ENCODE measurements at regions not wholly inside any gene's neighbourhood (a gene's known extent, or its start where the extent isn't known, plus 50 kb on each side); places are given as distances from the start of the nearest gene placed in this dataset.

DNA sequence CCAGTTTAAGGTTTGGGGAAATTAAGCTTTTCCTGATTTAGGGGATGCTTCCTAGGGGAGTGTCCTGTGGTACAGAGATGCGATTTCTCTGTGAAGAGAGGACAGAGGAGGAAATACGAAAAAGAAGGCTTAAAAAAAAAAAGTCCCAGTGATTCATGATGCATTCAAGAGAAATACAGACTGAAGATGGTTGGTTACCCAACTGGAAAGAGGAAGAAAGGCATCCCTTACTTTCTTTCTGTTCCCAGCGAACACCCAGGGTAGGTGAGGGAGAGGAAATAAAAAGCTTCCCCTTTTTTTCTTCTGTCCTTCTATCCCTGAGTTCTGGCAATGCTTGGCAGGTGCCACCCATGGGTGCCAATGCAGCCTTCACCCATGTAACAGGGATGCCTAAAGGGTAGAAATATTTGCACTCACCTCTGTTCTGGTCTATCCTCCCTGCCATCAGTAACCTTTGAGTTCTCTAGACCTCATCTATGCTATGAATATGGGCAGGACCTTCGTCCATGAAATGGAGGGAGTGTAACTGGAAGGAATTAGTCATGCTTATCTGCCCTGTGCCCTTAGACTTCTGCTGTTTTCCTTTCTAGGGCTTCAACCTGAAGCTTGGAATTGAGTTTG lies 230.1 kb upstream of the GALNTL6 start (continued):
- TF ChIP-seq, protein P1, sequence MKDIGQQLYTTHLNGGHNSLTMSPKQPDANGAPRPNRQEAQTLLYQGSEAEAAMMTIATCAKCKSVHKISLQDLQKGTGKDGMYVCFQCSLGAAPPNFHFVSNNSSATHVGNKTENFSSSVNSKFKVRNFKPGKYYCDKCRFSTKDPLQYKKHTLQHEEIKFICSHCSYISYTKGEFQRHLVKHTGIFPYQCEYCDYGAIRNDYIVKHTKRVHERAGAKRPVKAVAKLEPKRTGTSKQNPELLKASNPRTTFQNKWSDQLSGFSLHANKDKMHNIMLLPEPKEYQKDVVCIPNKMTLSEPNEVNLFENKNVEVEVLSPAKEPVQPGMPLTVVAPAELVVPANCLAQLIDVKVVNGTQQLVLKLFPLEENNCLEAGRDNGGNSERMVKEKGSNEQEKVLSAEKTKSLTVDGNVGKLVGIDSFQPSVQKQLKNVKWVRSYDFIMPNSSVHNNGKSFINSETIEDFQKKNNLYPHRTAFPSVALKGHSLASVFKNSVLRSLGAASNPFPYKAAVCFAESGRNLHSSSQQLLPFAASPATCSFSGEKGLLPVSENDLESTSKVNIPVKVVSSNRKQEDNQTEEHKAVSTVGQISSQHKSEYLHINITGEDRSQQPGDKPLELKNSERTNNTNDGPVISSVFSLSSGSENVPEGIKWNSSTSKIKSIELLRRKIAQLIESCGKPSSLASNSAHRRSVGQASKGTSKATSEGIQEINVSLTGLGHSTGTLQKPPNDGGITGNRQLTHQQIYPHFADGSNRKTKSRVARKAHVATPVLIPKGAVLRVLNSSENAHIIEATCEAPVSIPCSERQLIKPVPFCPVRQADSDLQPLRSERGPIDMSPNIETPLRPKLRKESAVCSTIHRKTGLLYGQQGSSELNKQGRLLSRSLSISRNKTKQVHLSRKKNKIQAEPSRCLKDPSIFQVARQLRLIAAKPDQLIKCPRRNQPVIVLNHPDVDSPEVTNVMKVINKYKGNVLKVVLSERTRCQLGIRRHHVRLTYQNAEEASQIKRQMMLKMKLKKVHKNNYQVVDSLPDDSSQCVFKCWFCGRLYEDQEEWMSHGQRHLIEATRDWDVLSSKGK (CRISPR knock-in tag; IDR thresholded peaks at IDR 0.05) = no peak
- TF ChIP-seq PPARD (CRISPR knock-in tag; IDR thresholded peaks at IDR 0.05) (no peak), ZNF699 (CRISPR knock-in tag; IDR thresholded peaks at IDR 0.05; ENCODE audit: insufficient replicate concordance) (no peak)

GRCh38 chr4:171573181-171573580 lies 240.0 kb upstream of the GALNTL6 start:
- no peaks in the 10 kb centered on the region for H3K36me3 ChIP-seq (ENCODE audit: control insufficient read depth, insufficient read depth, low read length)
- no TSS peak for BruUV-seq (replicated peaks)
- no peak overlapping the region for H2AFZ ChIP-seq (ENCODE audit: low read depth, low read length)
- intact Hi-C loops (cut with micrococcal nuclease) = no loop called here
- ATAC-seq = no peak
- in situ Hi-C loops (cut with MboI) = no loop called here
- H3K4me2 ChIP-seq (ENCODE audit: insufficient read depth, low read length) = no peak overlapping the region
- no peak for FAIRE-seq
- no peaks in the 10 kb centered on the region for H3K4me1 ChIP-seq (replicated peaks in 1 of 2; ENCODE audit: control insufficient read depth in 2 of 2, insufficient read depth in 2 of 2, low read length in 2 of 2)
- ChIA-PET POLR2A (no interaction called here), CTCF (ENCODE audit: low intra/inter-chr PET ratio) (no interaction called here)
- H3K4me3 ChIP-seq = no peak overlapping the region
- H3K9me1 ChIP-seq (ENCODE audit: control insufficient read depth, insufficient read depth, low read length) = no peaks in the 10 kb centered on the region
- H3K9ac ChIP-seq (ENCODE audit: insufficient read depth in 1 of 2, low read depth in 2 of 2, low read length in 2 of 2) = no peak overlapping the region
- H4K20me1 ChIP-seq (replicated peaks; ENCODE audit: control insufficient read depth, insufficient read depth, low read length) = no peaks in the 10 kb centered on the region
- no peak for DNase-seq (ENCODE audit: extremely low read depth in 1 of 4, low spot score in 3 of 4)
- H3K27me3 ChIP-seq (ENCODE audit: control insufficient read depth in 2 of 2, insufficient read depth in 2 of 2, low read length in 2 of 2) = no peaks in the 10 kb centered on the region
- H3K9me3 ChIP-seq (replicated peaks; ENCODE audit: control insufficient read depth, insufficient read depth, low read depth, low read length) = no peaks in the 10 kb centered on the region
- 16% methylated on average over 2 of the region's 2 CpGs for WGBS (ENCODE audit: insufficient coverage, low coverage, missing lambda C conversion rate)
- no peak overlapping the region for H3K27ac ChIP-seq (ENCODE audit: extremely low read depth, low read depth, low read length)
- H3K79me2 ChIP-seq (ENCODE audit: control insufficient read depth, insufficient read depth, low read length) = no peaks in the 10 kb centered on the region
- TF ChIP-seq, protein P2, sequence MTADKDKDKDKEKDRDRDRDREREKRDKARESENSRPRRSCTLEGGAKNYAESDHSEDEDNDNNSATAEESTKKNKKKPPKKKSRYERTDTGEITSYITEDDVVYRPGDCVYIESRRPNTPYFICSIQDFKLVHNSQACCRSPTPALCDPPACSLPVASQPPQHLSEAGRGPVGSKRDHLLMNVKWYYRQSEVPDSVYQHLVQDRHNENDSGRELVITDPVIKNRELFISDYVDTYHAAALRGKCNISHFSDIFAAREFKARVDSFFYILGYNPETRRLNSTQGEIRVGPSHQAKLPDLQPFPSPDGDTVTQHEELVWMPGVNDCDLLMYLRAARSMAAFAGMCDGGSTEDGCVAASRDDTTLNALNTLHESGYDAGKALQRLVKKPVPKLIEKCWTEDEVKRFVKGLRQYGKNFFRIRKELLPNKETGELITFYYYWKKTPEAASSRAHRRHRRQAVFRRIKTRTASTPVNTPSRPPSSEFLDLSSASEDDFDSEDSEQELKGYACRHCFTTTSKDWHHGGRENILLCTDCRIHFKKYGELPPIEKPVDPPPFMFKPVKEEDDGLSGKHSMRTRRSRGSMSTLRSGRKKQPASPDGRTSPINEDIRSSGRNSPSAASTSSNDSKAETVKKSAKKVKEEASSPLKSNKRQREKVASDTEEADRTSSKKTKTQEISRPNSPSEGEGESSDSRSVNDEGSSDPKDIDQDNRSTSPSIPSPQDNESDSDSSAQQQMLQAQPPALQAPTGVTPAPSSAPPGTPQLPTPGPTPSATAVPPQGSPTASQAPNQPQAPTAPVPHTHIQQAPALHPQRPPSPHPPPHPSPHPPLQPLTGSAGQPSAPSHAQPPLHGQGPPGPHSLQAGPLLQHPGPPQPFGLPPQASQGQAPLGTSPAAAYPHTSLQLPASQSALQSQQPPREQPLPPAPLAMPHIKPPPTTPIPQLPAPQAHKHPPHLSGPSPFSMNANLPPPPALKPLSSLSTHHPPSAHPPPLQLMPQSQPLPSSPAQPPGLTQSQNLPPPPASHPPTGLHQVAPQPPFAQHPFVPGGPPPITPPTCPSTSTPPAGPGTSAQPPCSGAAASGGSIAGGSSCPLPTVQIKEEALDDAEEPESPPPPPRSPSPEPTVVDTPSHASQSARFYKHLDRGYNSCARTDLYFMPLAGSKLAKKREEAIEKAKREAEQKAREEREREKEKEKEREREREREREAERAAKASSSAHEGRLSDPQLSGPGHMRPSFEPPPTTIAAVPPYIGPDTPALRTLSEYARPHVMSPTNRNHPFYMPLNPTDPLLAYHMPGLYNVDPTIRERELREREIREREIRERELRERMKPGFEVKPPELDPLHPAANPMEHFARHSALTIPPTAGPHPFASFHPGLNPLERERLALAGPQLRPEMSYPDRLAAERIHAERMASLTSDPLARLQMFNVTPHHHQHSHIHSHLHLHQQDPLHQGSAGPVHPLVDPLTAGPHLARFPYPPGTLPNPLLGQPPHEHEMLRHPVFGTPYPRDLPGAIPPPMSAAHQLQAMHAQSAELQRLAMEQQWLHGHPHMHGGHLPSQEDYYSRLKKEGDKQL (CRISPR knock-in tag; IDR thresholded peaks at IDR 0.05; ENCODE audit: borderline replicate concordance) = no peak
- TF ChIP-seq CBFA2T3 (IDR thresholded peaks at IDR 0.05) = no peak
- TF ChIP-seq SMARCE1 (IDR thresholded peaks at IDR 0.05) = no peak
- no peak for TF ChIP-seq BRD4 (IDR thresholded peaks at IDR 0.05)
- TF ChIP-seq, protein P1 (CRISPR knock-in tag; IDR thresholded peaks at IDR 0.05) = no peak
- no peak for TF ChIP-seq L3MBTL2 (IDR thresholded peaks at IDR 0.05)
- no peak for TF ChIP-seq HDAC2 (IDR thresholded peaks at IDR 0.05)

All from K562 (cell line).